Mucosa of descending colon (tissue), 3 donors: ENCODE measurements at regions not wholly inside any gene's neighbourhood (a gene's known extent, or its start where the extent isn't known, plus 50 kb on each side); places are given as distances from the start of the nearest gene placed in this dataset.

Experiments used
- ATAC-seq: fragments of 200-7000 bp; cut with Tn5 transposase; one replicate; pipeline ENCODE4 v1.9.1; 2020; ENCODE audit warnings: mild to moderate bottlenecking, moderate library complexity
- DNase-seq, 3 donors: peaks; one replicate each; pipeline ENCODE4 v3.0.0-alpha.2; 2020
- H3K36me3 ChIP-seq: fragments of 200-600 bp; one replicate; pipeline ENCODE4 v1.8.0; 2021; ENCODE audit warnings: low read depth, mild to moderate bottlenecking
- H3K4me1 ChIP-seq: fragments of 200-600 bp; one replicate; pipeline ENCODE4 v1.8.0; 2021; ENCODE audit warnings: low read depth, mild to moderate bottlenecking
- H3K4me3 ChIP-seq: fragments of 200-600 bp; one replicate; pipeline ENCODE4 v1.8.0; 2021; ENCODE audit warnings: mild to moderate bottlenecking
- H3K9me3 ChIP-seq: fragments of 200-600 bp; one replicate; pipeline ENCODE4 v1.8.0; 2021; ENCODE audit warnings: mild to moderate bottlenecking
- intact Hi-C, 2 donors: fragments of 100-400 bp; cut with DNase I in 1 of 2; cut with micrococcal nuclease in 1 of 2; formaldehyde crosslinking; loops; one replicate each; pipeline versions ENCODE4 v1.11.0 to v1.11.1; 2022; cut with DNase I, micrococcal nuclease
- TF ChIP-seq, protein P1 (sequence below): fragments of 200-600 bp; IDR thresholded peaks from one replicate; pipeline ENCODE4 v1.8.0; 2022; ENCODE audit warnings: antibody characterized with exemption, mild to moderate bottlenecking
- donor health status: DM: no; HTN: no; CAD: no; lungs with moderate emphysema.
- donor health status: DM: no; HTN: no; CAD: no.
- donor health status: DM: no; HTN: yes; CAD: no.

DNA sequence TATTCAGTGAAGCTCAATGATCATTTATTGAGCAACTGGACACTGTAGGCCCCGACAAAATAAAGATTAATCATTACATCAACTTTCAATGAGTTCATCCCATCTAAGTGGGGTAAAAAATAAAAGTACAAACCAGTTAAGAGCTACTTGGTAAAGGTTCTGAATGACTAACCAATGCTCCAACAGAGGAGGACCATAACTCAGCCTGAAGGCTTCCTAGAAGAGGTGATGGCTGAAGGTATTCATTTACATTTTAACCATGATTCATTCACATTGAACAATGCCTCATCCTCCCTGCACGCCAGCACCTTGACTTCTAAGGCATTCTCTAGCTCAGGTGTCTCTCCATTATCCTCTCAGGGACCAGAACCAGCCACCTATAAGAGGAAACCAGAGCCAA lies 201.4 kb downstream of the ZNF462 start:
- no peaks in the 10 kb centered on the region for H3K9me3 ChIP-seq
- H3K4me3 ChIP-seq = no peak overlapping the region
- ATAC-seq (no peak), DNase-seq (no peak)
- no peaks in the 10 kb centered on the region for H3K36me3 ChIP-seq
- TF ChIP-seq, protein P1, sequence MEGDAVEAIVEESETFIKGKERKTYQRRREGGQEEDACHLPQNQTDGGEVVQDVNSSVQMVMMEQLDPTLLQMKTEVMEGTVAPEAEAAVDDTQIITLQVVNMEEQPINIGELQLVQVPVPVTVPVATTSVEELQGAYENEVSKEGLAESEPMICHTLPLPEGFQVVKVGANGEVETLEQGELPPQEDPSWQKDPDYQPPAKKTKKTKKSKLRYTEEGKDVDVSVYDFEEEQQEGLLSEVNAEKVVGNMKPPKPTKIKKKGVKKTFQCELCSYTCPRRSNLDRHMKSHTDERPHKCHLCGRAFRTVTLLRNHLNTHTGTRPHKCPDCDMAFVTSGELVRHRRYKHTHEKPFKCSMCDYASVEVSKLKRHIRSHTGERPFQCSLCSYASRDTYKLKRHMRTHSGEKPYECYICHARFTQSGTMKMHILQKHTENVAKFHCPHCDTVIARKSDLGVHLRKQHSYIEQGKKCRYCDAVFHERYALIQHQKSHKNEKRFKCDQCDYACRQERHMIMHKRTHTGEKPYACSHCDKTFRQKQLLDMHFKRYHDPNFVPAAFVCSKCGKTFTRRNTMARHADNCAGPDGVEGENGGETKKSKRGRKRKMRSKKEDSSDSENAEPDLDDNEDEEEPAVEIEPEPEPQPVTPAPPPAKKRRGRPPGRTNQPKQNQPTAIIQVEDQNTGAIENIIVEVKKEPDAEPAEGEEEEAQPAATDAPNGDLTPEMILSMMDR = no peak
- intact Hi-C loops = no loop called here
- peaks cover 20% of the 10 kb centered on the region for H3K4me1 ChIP-seq

DNA sequence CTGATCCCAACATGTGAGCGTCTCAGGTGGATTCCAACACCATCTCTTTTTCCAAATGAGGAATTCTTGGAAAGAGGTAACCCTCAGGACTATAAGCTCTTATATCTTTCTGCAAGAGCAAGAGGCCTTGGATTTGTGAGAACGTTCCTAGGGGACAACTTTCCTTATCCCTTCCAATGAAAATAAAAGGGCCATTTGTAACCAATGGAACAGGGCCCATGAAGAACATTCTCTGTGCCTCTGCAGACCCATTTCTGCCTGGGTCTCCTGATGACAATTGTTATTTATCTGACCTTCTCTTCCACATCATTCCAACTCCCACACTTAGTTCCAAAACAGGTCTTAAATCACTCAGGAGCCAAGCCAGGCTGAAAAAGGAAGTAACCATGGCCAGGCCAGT lies 202.6 kb downstream of the ZNF462 start:
- no peak overlapping the region for H3K4me3 ChIP-seq
- no peaks in the 10 kb centered on the region for H3K9me3 ChIP-seq
- ATAC-seq (no peak), DNase-seq (peak in 1 of 3 donors; percentile 24)
- H3K4me1 ChIP-seq = peaks cover 20% of the 10 kb centered on the region
- TF ChIP-seq, protein P1 = no peak
- intact Hi-C loops = no loop called here
- H3K36me3 ChIP-seq = no peaks in the 10 kb centered on the region

DNA sequence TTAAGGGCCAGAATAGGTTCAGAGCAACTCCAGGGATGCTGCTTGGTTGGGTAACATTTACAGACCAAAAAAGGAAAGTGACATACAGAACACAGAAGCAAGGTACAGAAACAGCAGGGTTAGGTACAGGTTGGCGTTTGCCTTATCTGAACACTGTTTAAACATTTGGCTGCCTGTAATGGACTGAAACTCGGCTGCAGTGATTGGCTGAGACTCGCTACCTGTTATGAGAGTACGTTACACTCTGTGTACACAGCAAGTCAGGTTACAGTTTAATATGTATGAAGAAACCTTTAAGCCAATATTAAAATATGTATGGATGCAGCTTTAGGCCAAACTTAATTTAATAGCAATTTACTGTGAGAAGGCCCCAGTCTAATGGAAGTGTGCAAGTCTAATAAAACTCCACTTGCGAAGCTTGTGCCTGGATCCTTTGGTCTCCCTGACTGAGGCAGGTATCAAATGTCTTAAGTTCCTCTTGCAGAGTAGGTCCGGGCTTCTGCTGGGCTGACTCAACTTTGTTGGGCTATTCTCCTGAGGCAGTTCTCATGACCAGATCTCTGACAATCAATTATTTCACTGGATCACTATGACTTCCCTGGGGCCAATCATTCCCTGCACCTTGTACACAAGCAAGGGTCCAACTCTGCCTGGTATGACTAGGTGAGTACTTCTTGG lies 204.9 kb downstream of the ZNF462 start:
- DNase-seq (peak; percentile 36 to 69 (median 52)), ATAC-seq (peak; percentile 92)
- no peaks in the 10 kb centered on the region for H3K9me3 ChIP-seq
- peaks cover 20% of the 10 kb centered on the region for H3K4me1 ChIP-seq
- TF ChIP-seq, protein P1 = no peak
- intact Hi-C loops = no loop called here
- no peak overlapping the region for H3K4me3 ChIP-seq
- H3K36me3 ChIP-seq = no peaks in the 10 kb centered on the region

DNA sequence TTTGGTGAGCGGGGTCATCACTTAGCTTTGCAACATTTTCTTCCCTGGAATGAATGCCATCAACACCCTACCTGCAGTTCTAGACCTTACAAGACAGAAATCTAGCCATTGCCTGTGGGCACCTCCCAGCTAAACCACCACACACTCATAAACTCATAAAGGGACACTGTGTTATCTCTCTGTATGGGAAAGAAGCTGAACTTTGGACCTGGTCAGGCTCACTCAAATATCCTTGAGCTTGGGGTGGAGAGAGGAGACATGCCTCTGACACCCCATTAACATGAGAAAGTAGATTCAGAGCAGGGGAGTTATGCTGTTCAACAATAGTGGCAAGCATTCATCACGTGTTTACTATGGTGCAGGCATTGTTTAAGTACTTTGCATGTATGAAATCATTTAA lies 205.6 kb downstream of the ZNF462 start:
- H3K4me3 ChIP-seq = no peak overlapping the region
- peaks cover 20% of the 10 kb centered on the region for H3K4me1 ChIP-seq
- peak; percentile 92 for ATAC-seq
- no peaks in the 10 kb centered on the region for H3K36me3 ChIP-seq
- intact Hi-C loops = no loop called here
- H3K9me3 ChIP-seq = no peaks in the 10 kb centered on the region
- DNase-seq = peak in 2 of 3 donors; percentile 43 to 77
- TF ChIP-seq, protein P1 = no peak

DNA sequence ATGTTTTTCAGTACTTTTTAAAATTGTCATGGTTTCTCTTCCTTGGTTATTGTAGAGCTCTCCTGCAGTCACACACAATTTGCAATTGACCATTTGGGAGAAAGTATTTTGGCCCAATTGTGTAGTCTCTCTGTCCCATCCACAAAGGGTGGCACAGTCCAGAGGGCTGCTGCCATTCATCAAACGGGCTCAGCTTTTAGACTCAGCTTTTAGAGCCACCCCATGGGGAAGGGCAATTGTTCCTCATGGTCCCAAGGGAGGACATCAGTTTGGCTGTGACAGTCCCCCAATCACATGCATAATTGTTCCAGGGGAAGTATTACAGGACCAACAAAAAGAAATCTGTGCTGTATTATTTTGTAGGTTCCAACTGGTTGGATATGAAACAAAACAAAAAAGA lies 207.6 kb downstream of the ZNF462 start:
- H3K4me1 ChIP-seq = peaks cover 20% of the 10 kb centered on the region
- ATAC-seq (no peak), DNase-seq (no peak)
- TF ChIP-seq, protein P1 = no peak
- intact Hi-C loops = no loop called here
- no peaks in the 10 kb centered on the region for H3K36me3 ChIP-seq
- H3K9me3 ChIP-seq = no peaks in the 10 kb centered on the region
- no peak overlapping the region for H3K4me3 ChIP-seq
